Lower leg skin (tissue), 4 donors: ENCODE measurements at regions not wholly inside any gene's neighbourhood (a gene's known extent, or its start where the extent isn't known, plus 50 kb on each side); places are given as distances from the start of the nearest gene placed in this dataset.

Source experiments
- DNase-seq, 2 donors: peaks; one replicate each; pipeline ENCODE4 v3.0.0-alpha.2; 2019; ENCODE audit warnings: low spot score in 2 of 2
- H3K4me3 ChIP-seq: fragments of 200-600 bp; sonication (generic); 2 replicates; pipeline ENCODE4 v1.5.1; 2017; ENCODE audit warnings: mild to moderate bottlenecking, low read depth; ENCODE audit not compliant: poor library complexity, severe bottlenecking
- POLR2A ChIP-seq, 2 donors: fragments of 450-650 bp; IDR thresholded peaks; one replicate each; pipeline ENCODE4 v1.6.1; 2016 to 2017; ENCODE audit warnings: antibody characterized with exemption in 2 of 2, mild to moderate bottlenecking in 1 of 2, moderate library complexity in 1 of 2
- WGBS, 2 donors: methylation state at CpG; one replicate each; pipeline ENCODE4 v1.1.5; 2018; 5-methylcytosine and 5-hydroxymethylcytosine counted together
- intact Hi-C: fragments of 100-400 bp; cut with DNase I; formaldehyde crosslinking; loops from one replicate; pipeline ENCODE4 v1.15.0; 2023; ENCODE audit warnings: low total_unique reads
- TF ChIP-seq, protein P1 (sequence below), 3 donors: fragments of 450-650 bp; IDR thresholded peaks; one replicate each; pipeline ENCODE4 v1.5.1; 2016; ENCODE audit warnings: antibody characterized with exemption in 3 of 3, mild to moderate bottlenecking in 3 of 3, moderate library complexity in 2 of 3

DNA sequence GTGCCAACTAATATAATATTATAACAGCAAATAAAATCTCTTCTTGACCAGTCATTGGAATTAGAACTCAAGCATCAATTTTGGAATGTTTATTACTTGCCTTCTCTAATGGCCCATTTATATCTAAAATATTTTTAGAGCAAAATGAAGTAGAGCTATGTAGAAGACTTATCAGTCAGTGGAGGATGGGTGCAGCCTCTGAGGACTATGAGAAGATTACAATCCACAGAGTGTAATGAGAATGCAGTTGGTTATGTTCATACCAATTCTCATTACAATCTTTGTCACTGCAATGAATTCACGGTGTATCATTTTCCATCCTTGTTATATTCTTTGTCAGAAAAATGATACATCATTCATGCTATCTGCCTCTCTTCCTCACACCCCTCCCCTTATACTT, 878.1 kb downstream of the CENPC start:
- no peak for DNase-seq
- 90 to 100% methylated on average over 1 of the region's 1 CpG for WGBS, 2 donors
- intact Hi-C loops = no loop called here
- H3K4me3 ChIP-seq = no peak overlapping the region
- TF ChIP-seq, protein P1, sequence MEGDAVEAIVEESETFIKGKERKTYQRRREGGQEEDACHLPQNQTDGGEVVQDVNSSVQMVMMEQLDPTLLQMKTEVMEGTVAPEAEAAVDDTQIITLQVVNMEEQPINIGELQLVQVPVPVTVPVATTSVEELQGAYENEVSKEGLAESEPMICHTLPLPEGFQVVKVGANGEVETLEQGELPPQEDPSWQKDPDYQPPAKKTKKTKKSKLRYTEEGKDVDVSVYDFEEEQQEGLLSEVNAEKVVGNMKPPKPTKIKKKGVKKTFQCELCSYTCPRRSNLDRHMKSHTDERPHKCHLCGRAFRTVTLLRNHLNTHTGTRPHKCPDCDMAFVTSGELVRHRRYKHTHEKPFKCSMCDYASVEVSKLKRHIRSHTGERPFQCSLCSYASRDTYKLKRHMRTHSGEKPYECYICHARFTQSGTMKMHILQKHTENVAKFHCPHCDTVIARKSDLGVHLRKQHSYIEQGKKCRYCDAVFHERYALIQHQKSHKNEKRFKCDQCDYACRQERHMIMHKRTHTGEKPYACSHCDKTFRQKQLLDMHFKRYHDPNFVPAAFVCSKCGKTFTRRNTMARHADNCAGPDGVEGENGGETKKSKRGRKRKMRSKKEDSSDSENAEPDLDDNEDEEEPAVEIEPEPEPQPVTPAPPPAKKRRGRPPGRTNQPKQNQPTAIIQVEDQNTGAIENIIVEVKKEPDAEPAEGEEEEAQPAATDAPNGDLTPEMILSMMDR (IDR thresholded peaks at IDR 0.05) = no peak
- no peak for TF ChIP-seq POLR2A (IDR thresholded peaks at IDR 0.05)

DNA sequence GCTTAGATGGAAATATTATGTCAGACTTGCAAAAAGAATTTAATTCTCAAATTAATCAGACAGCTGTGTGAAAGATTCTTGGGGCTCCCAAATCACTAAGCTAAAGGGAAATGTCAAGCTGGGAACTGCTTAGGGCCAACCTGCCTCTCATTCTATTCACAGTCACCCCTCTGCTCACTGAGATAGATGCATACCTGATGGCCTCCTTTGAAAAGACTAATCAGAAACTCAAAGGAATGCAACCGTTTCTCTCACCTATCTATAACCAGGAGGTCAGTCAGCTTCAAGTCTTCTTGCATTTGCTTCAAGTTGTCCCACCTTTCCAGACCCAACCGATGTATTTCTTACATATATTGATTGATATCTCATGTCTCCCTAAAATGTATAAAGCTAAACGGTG, 882.7 kb downstream of the CENPC start:
- DNase-seq = no peak
- H3K4me3 ChIP-seq = no peak overlapping the region
- WGBS, 2 donors = 74 to 75% methylated on average over 3 of the region's 3 CpGs
- intact Hi-C loops = no loop called here
- no peak for TF ChIP-seq POLR2A (IDR thresholded peaks at IDR 0.05)
- TF ChIP-seq, protein P1 (IDR thresholded peaks at IDR 0.05) = no peak

DNA sequence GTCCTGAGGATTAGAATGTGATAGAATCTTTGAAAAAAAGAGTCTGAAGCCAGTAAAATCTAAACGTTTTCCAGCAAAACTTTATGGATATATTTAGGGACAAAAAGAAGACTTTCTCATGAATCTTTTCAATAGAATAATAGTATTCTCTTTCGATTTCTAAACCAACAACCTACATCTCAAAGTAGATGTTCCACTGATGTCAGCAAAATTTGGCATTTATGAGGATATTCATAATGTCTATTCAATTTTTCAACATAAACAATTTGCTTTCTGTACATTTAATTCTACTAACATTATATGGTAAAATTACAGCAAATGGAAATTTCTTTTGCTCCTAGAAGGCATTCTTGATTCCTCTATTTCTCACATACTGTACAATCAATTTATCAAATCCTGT, 886.5 kb downstream of the CENPC start:
- intact Hi-C loops = no loop called here
- no peak for DNase-seq
- WGBS, 2 donors = 51 to 62% methylated on average over 2 of the region's 2 CpGs
- TF ChIP-seq, protein P1 (IDR thresholded peaks at IDR 0.05) = no peak
- no peak for TF ChIP-seq POLR2A (IDR thresholded peaks at IDR 0.05)
- H3K4me3 ChIP-seq = no peak overlapping the region

DNA sequence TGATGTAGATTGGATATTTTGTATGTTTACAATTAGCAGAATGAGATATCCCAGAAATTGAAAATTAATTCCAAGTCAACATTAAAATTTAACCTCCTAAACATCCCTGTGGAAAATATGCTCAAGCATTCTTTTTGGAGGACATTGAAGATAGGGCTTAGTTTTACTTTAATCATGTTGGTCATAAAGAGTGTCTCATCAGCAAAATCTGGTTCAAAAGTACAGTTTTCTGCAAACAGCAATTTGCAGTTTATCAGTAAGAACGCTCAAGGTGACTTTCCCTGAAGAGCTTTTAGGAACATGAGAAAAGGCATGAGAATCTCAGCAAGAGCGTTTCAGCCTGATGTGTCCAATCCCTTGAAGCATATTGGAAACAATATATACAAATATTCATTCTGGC, 889.8 kb downstream of the CENPC start:
- TF ChIP-seq, protein P1 (IDR thresholded peaks at IDR 0.05) = no peak
- no peak for TF ChIP-seq POLR2A (IDR thresholded peaks at IDR 0.05)
- no peak overlapping the region for H3K4me3 ChIP-seq
- DNase-seq = no peak
- intact Hi-C loops = no loop called here
- WGBS, 2 donors = 83 to 86% methylated on average over 2 of the region's 2 CpGs

DNA sequence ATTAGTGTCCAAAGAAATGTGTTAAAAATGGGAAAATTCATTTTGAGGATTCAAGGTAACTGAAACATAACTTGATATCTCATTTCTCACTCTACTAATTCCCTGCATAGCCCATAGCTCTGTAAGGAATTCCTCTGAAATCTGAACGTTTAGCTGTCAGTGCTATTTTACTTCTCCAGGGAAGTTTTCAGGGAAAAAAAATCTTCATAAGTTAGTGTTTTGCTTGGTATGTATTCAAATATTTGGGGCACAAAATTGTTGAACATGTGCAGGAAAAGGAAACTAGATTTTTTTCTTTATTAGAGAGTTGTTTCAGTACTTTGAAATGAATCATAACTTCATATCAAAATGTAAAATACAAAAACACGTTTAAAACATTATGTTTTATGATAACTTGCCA, 891.4 kb downstream of the CENPC start:
- TF ChIP-seq POLR2A (IDR thresholded peaks at IDR 0.05) = no peak
- TF ChIP-seq, protein P1 (IDR thresholded peaks at IDR 0.05) = no peak
- H3K4me3 ChIP-seq = no peak overlapping the region
- no peak for DNase-seq
- intact Hi-C loops = no loop called here
- WGBS, 2 donors = 34 to 35% methylated on average over 2 of the region's 2 CpGs

DNA sequence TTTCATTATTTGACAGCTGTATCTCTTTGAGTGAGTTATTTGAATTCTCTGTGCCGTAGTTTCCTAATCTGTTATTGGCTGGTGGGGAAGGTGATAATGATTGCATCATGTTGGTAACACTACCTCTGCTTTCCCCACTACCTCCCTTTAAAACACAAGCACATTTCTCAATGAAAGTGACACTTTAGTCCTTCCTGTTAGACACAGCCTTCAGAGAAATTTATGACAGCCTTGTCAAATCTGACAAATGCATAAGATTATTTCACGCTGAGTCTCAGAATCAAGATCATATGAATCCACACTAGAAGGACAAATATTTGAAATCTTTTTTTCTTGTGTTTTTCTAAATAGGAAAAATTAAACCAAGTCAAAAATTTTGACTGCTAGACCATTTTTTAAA, 896.1 kb downstream of the CENPC start:
- H3K4me3 ChIP-seq = no peak overlapping the region
- TF ChIP-seq, protein P1 (IDR thresholded peaks at IDR 0.05) = no peak
- intact Hi-C loops = no loop called here
- no peak for DNase-seq
- WGBS, 2 donors = 84 to 90% methylated on average over 2 of the region's 2 CpGs
